ENCODE measurements at regions not wholly inside any gene's neighbourhood (a gene's known extent, or its start where the extent isn't known, plus 50 kb on each side); places are given as distances from the start of the nearest gene placed in this dataset.

DNA sequence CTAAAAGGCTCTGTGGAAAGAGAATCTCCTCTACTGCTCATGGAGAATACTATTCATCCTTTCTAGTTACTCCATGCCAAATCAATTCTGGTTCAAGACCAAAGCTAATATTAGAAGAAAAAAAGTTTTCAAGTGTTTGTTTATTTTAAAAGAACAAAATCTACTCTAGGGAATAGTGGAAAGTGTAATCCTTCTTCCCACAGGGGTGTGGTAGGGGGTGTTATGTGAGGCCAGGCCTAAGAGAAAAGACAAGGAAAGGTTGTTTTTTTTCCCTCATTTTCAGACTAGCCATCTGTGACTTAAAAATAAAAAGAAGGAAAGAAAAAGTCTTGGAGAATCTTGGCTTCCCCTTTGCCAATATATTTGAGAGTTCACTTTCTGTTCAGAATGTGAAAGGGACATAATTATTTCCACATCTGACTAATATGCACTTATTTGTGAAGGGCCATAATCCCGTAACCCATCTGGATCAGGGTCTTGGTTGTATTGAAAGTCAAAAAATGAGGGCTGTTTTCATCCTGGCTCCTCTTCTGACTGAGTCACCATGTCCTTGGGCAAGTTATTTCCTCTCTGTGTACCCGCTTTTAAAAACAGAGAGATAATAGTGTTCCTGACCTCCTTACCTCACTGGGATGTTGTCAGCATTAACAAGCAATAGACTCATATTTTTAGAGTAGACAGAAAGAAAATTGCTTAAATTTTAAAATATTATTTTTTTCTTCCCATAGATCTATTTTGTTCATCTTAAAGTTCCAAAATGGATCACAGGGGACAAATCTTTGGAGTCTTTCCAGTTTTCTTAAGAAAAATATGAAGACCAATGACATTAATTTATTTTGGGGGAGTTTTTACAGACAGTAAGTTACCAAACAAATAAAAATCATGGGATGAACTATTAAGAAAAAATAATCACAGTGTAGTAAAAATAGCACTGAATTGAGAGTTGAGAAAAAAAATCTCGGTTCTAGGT, 233.7 kb downstream of the IBTK start:
- peak; percentile 64 for DNase-seq

GRCh38 chr6:82006027-82006738, 241.4 kb downstream of the IBTK start:
- DNase-seq = peak; percentile 60

DNA sequence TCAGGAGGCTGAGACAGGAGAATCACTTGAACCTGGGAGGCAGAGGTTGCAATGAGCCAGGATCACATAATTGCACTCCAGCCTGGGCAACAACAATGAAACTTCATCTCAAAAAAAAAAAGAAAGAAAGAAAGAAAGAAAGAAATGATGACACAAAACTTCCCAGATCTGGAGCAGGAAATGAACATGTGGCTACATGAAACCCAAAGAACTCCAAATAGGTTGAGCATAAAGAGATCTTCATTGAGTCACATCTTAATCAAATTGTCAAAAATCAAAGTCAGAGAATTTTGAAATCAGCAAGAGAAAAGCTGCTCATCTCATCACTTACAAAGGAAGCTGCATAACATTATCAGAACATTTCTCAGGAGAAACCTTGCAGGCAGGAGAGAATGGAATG, 247.0 kb downstream of the IBTK start:
- DNase-seq = no peak

GRCh38 chr6:81999826-82000225, 247.3 kb upstream of the TENT5A start:
- no peak for DNase-seq

GRCh38 chr6:81999270-81999669, 246.8 kb upstream of the TENT5A start:
- no peak for DNase-seq

- DNase-seq = peak; percentile 86
These were observed 246.0 kb upstream of the TENT5A start for GRCh38 chr6:81998432-81998831.

DNA sequence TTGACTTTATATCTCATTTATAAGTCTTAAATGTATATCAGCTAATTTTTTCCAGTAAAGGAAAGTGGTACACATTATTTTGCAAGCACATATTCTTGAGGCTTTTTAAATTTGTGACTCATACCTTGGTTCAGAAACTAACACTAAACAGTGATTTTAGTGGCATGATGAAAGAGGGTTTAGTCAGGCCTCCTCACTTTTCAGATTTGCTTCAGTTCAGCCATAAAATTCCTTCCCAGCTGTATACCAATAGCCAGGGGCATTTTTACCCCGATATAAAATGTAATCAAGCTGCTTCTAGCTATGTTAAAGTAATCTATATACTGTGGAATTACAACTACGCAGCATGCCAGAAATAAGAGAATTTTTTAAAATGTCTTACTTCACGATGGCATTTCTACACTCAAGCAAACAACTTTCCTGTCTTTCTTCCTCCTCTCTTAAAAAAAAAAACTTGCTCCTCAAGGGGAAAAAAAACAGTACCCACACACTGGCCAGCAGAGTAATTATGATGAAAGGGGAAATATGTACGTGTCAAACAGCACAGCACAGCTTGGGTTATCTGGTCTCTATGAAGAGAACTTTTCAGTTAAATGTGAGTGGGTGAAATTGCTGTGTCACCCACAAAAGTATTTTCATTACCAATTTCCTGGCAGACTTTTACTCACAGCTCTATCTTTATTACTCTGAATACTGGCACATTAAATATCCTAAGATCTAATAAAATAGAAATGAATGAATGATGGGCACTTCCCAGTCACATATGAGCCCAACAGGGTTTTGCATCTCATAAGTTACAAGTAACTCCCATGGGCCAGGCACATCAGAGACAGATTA, 244.8 kb upstream of the TENT5A start:
- peak; percentile 90 for DNase-seq

GRCh38 chr6:81996414-81996813, 243.9 kb upstream of the TENT5A start:
- peak; percentile 93 for DNase-seq

GRCh38 chr6:81995548-81996289, 243.2 kb upstream of the TENT5A start:
- DNase-seq = peak; percentile 75

GRCh38 chr6:81988871-81989270, 236.4 kb upstream of the TENT5A start:
- no peak for DNase-seq

DNA sequence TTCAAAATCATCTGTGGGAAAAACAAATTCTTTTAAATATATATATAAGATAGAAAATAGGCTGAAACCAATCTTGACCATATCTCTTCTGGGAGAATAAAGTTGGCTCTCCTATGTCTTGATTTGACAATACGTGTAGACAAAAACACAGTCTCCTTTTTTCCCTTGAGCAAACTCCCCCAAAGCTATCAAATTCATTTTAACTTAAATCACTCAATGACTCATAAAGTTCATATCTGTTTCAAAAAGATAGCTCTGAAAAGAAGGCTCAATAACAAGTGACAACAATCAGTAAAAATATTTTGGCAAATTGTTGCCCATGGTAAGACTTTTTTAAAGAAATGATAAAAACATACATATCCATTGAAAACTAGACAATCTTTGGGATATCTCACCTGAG, 236.0 kb upstream of the TENT5A start:
- DNase-seq = no peak

DNA sequence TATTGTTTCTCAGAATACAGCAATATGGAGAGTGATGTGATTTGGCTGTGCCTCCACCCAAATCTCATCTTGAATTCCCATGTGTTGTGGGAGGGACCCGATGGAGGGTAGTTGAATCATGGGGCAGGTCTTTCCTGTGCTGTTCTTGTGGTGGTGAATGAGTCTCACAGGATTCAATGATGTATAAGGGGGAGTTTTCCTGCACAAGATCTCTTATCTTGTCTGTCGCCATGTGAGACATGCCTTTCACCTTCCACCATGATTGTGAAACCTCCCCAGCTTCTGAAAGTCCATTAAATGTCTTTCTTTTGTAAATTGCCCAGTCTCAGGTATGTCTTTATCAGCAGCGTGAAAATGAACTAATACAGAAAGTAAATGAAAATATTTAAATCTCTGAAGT, 234.8 kb upstream of the TENT5A start:
- no peak for DNase-seq

GRCh38 chr6:81985191-81985590, 232.7 kb upstream of the TENT5A start:
- DNase-seq = no peak

DNA sequence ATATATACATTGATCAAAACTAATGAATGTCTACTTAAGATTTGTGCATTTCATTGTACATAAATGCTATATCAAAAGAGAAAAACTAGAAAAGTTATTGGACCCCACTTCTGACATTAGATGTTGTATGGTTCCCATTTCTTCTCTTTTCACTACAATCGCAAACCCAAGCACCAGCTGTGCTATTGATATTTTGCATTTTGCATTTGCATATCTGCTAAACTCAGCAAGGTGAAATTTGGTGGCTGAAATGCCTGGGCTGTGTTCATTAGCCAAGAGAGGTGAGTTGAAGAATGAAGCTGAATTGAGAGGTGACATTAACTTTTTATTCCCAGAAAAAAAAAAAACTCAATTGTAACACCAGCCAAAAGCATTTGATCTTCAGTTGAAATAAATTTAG, 232.1 kb upstream of the TENT5A start:
- no peak for DNase-seq

DNA sequence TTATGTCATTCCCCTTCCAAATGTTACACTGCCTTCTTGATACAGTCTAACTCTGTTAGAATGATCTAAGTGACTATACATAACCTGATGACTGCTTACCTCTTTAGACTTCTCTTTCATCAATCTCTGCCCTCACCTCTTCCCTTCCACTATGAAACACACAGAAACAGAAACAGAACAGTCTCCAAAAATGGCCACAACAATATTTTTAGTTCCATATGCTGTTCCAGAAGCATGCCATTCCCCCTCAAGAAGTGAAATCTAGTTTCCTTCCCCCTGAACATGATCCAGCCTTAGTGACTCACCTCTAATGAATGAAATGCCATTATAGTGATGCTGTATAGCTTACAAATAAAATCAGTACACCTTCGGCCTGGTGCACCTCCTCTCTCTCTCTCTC, 229.3 kb upstream of the TENT5A start:
- peak; percentile 90 for DNase-seq

- no peak for DNase-seq
These were observed 227.3 kb upstream of the TENT5A start for GRCh38 chr6:81979767-81980166.

GRCh38 chr6:81979329-81979728, 226.8 kb upstream of the TENT5A start:
- no peak for DNase-seq

DNA sequence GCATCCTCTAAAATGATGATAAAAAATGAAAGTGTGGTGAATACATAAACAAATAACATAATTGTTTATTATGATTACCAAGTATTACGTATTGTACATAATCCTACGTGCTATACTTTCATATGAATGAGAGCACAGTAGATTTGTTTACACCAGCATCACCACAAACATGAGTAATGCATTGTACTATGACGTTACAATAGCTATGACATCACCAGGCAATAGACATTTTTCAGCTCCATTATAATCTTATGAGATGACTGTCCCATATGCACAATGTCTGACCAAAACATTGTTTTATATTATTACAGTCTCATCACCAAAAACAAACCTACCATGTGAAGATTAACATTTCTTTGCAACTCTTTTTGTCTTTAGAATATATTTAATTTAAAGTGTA, 225.7 kb upstream of the TENT5A start:
- no peak for DNase-seq

DNA sequence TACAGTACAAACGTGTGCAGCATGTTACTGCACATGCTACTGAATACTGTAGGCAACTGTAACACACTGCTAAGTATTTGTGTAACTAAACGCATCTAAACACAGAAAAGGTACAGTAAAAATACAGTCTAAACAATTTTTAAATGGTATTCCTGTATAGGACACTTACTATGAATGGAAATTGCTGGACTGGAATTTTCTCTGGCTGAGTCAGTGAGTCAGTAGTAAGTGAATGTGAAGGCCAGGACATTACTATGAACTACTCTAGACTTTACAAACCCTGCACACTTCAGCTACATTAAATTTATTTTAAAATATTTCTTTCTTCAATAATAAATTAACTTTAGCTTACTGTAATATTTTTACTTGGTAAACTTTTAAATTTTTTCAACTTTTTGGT, 225.0 kb upstream of the TENT5A start:
- peak; percentile 56 for DNase-seq

GRCh38 chr6:81969814-81970213, 217.3 kb upstream of the TENT5A start:
- DNase-seq = no peak

GRCh38 chr6:81969011-81969410, 216.5 kb upstream of the TENT5A start:
- DNase-seq = no peak

GRCh38 chr6:81966968-81967367, 214.5 kb upstream of the TENT5A start:
- no peak for DNase-seq

All from fibroblast of skin of right biceps (primary cell).